KG1 (cell line): ENCODE measurements at regions not wholly inside any gene's neighbourhood (a gene's known extent, or its start where the extent isn't known, plus 50 kb on each side); places are given as distances from the start of the nearest gene placed in this dataset.

ENCODE experiments used
- DNase-seq: peaks from one replicate; lab custom pipeline; 2025; lab: John Stamatoyannopoulos, UW

DNA sequence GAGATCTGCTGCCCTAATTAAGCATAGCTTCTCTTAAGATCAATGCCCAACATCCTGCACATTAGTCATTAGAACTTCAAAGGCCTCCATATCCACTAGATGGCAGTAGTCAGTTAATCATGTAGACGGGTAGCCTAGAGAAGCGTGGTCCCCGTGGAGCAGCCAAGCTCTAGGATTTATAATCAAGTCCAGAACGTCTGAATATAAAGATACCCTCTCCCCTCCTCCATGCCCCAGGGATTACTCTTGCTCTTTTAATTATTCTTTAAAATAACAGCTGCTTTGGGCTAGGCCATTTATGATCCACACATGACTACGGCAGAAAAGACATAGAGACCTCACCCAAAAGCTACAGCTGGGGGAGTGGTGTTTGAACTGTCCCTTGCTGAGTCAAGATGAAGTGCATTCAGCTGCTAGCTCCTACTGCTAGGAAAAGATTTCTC is 327.6 kb upstream of the PLET1 start:
- peak; percentile 87 for DNase-seq

DNA sequence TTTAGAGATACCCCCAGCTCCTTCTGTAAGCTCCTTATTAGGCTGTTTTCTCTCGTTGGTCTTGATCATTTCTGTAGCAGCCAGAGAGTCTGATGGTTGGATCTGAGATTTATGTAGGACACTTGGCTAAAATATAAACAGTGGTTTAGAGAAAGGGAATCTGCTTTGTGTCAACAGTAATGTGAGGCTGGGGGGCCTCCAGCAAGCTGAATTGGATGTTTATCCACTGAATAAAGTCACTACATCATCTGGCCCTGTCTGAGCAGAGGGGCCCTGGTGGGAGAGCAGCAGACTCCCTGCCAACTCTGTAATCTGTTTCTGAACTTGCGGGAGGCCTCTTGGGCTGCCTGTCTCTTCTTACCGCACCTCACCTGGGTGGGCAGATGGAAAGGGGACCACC is 328.5 kb upstream of the PLET1 start:
- DNase-seq = no peak

GRCh38 chr11:112590764-112591163 is 330.1 kb upstream of the PLET1 start:
- DNase-seq = no peak

GRCh38 chr11:112593440-112593839 is 332.8 kb upstream of the PLET1 start:
- DNase-seq = no peak

- DNase-seq = no peak
Measured at GRCh38 chr11:112596324-112596723, 335.7 kb upstream of the PLET1 start.

DNA sequence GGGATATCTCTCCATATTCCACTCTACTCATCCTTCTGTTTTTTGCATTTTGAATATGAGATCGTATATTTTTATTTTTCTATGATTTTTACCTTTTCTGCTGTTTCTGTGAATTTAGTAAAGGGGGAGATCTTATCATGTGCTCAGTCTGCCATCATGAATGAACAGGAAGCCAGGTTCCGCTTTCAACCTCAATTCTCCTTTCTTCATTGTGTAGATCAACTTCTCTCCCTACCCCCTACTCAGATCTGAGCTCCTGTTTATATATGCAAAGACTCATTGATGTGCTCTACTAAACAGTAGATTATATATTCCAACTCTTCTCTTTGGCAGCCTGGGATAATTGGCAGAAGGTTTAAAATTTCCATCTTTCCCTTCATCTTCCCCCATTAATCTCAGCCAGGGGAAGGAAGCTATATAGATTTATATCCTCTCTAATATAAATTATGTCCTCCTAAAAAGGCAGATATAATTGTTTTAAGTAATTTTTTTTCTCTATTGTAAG is 336.7 kb upstream of the PLET1 start:
- peak; percentile 16 for DNase-seq

DNA sequence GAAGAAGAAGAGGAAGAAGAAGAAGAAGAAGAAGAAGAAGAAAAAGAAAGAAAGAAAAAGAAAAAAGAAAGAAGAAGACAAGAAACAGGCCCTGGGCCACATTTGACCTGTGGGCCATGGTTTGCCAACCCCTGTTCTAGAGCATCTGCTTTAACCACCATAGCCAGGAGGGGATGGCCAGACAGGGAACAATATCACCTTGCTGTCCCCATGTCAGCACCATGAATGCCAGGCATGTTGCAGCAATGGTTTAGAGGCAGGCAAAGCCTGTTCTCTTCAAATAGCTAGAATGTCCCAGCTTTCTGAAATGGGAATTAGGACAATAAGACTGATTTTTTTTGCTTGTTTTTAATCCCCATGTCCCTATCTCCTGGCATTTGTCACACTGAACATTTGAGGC is 338.6 kb upstream of the PLET1 start:
- DNase-seq = no peak

DNA sequence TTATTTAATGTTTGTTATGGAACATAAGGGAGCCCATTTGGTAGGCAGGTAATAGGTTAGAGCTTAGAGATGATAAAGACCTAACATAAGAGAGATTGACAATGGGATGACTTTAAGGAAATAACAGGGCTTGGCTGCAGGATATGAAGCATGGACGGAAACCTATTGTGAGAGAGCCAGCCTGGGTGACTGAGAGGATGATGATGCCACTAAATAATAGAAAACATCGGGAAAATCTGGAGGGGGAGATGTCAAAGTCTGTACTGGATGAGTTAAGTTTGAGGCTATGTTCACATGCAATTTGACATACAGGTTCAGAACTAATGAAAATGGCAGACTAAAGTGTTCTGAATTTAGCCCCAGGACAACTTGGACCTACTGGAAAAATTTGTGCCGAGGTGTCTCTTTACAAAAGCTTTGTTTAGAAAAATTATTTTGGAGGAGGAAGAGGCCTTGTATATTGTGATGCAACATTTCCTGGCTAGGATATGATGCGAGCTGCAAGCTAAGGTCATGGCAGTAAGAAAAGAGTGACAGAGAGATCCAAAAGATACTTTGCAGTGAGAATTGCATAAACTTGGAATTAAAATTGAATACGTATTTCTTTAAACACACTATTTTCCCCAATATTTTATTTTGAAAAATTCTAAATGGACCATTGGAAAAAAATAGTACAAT is 339.3 kb upstream of the PLET1 start:
- DNase-seq = no peak

- no peak for DNase-seq
Measured at GRCh38 chr11:112605093-112605666, 344.5 kb upstream of the PLET1 start.

- DNase-seq = no peak
Measured at GRCh38 chr11:112606656-112607055, 346.0 kb upstream of the PLET1 start.

- DNase-seq = no peak
Measured at GRCh38 chr11:112608509-112608908, 347.8 kb upstream of the PLET1 start.

DNA sequence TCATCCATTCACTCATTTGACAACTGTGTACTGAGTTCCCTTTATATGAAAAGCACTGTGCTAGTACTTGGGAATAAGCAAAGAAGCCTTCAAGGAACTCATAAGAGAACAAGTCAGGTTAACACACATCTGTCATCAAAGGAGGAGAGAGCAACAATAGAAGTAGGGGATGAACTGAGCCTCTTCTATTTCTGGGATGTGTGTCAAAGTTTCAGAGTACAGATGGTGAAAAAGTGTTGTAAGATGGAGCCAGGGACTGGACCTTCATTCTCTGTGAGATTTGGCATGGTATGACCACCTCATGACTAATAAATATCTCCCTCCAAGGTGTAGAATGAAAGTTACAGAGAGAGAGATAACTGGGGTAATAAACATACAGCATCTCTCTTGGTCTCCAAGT is 349.8 kb upstream of the PLET1 start:
- no peak for DNase-seq

DNA sequence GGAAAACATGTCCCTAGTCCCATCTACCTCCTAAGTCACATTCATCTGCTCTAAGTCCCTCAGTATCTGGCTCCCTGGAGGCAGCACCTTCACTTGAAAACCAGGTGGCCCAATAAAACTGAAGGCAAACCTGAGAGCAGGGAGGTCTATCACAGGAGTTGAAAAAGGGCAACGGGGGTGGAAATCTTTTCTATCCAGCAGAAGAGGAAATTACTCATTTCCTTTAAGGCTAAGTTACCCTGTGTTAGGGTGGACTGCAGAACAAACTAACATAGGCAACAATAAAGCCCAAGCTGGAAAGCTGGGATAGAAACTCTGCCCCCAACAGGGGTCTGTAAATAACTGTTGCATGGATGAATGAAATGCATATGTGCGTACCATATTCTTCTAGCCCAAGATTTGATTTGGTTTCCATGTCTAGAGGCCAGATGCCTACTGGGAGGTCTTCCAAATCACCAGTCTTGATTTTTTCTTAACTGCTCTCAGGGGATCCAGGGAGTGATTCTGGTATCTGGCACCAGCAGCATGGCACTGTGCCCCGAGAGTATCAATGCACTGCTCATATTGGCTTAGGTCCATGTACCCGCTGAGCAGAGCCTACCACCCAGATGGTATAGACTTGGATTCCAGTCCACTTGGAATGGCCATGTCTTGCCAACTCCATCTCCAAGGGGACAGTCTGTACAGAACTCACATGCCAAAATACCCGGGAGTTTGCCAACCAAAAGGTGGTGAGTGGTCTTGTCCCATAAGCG is 350.0 kb upstream of the NCAM1 start:
- DNase-seq = no peak

- no peak for DNase-seq
Measured at GRCh38 chr11:112611771-112612170, 349.4 kb upstream of the NCAM1 start.

GRCh38 chr11:112612250-112612849 is 348.9 kb upstream of the NCAM1 start:
- no peak for DNase-seq

DNA sequence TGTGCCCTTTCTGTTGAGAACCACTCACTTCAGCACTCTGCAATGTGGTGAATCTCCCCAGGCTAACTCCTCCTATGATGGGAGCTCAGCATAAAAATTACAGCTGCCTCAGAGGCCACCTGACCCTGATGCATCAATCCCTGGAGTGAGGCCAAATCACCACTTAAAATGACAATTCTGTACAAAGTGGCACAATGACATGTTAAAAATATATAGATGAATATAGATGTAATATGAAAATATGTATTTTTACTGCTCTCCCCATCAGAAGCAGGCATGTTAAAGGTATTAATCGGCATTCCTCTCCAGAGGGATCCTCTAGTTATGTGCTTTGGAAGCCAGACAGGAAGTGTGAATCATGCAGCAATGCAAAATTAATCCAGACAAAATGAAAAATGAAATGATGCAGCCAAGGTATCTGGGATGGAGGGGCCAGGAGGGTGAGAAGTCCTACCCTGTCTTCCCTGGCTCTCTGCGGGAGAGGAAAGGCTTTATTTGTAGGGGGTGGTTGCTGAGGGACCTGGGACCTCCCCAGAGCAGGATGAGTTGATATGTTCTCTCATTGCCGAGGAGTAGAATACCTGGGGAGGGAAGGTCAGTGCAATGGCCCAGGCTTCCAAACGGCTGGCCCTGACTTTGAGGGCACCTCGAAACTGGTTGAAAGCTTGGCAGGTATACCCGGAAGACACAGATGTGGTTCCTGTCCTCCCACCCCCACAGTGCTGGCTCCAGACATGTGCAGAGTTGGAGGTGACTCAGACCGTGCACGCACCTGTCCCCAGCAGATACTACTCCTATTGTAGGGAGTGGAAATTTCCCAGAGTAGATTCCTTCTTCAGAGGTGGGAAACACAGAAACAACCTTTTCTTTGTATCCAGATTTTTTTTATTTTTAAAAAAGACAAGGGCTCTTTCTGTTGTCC is 347.9 kb upstream of the NCAM1 start:
- DNase-seq = no peak

DNA sequence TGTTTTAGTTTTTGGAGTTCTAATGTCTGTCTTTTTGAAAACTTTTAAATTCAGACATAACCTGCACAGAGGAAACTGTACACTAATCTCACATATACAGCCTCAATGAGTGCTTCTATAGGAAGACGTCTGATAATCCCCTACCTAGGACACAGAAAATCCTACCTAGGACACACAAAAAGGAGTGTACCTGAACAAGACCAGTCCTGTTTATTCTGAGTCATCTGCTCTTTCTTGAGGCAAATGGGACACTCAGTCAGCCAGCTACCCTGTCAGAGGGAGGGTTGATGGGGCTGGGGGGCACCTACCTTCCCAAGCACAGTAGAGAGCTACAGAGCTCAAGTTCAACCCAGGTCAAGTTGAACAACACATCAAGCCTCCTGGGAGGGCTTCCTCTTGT is 346.6 kb upstream of the NCAM1 start:
- DNase-seq = no peak

DNA sequence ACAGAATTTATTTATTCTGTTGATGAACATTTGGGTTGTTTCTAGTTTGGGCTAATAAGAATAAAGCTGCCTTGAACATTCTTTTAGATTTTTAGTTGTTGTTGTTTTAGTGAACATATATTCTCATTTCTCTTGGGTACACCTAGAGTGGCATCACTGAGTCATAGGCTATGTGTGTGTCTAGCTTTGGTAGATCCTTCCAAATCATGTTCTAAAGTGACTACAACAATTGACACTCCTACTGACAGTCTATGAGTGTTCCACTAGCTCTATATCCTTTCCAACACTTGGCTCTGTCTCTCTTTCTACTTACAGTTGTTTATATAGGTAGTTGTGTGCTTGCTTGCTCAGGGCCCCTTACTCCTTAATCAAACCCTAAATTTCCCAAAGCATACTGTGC is 346.0 kb upstream of the NCAM1 start:
- DNase-seq = no peak

DNA sequence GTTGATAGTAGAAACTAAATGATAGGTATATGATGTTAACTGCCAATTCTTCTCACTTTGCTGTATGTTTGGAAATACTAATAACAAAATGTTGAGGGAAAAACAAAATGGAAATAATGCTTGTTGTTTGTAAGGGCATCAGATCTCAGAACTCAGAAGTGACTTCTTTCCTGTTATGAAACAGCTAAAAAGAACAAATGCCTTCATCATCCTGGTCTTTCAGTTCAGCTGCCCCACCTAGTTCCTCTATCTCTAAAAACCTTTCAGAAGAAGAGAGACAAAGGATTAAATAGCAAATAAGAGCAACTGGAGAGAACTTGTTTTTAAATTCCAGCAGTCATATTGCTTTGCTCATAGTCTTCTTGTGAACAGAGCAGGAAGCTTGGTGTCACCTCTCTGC is 345.3 kb upstream of the NCAM1 start:
- no peak for DNase-seq

- no peak for DNase-seq
Measured at GRCh38 chr11:112616327-112617097, 344.7 kb upstream of the NCAM1 start.

- no peak for DNase-seq
Measured at GRCh38 chr11:112617098-112617425, 344.2 kb upstream of the NCAM1 start.
